Pancreas (tissue), 10 donors: ENCODE measurements at regions not wholly inside any gene's neighbourhood (a gene's known extent, or its start where the extent isn't known, plus 50 kb on each side); places are given as distances from the start of the nearest gene placed in this dataset.

ENCODE experiments used
- ATAC-seq, 4 donors: fragments of 200-7000 bp; cut with Tn5 transposase; one replicate each; pipeline versions ENCODE4 v1.8.0 to v1.9.1; 2020; ENCODE audit warnings: mild to moderate bottlenecking in 4 of 4, moderate library complexity in 4 of 4
- DNase-seq, 6 donors: peaks; one replicate each; pipeline ENCODE4 v3.0.0-alpha.2; 2020
- FAIRE-seq: peaks from 2 replicates; lab custom pipeline; 2012; peaks lifted over from hg19 to GRCh38; lab: Jason Lieb, UNC
- H3K27ac ChIP-seq, 4 donors: fragments of 200-600 bp; sonication (generic); 1 replicate in 3 of 4; 2 replicates in 1 of 4; pipeline versions ENCODE4 v1.5.0 to v1.8.0; 2020
- H3K27me3 ChIP-seq, 4 donors: fragments of 200-600 bp; one replicate each; pipeline ENCODE4 v1.8.0; 2021
- H3K36me3 ChIP-seq, 3 donors: fragments of 200-600 bp; sonication (generic) in 1 of 3; one replicate each; pipeline versions ENCODE4 v1.5.0 to v1.8.0; 2020 to 2021
- H3K4me1 ChIP-seq, 3 donors: fragments of 200-600 bp; one replicate each; pipeline ENCODE4 v1.8.0; 2021
- H3K4me3 ChIP-seq, 4 donors: fragments of 200-600 bp; sonication (generic) in 2 of 4; one replicate each; pipeline versions ENCODE4 v1.5.0 to v1.8.0; 2020 to 2021
- H3K9me3 ChIP-seq, 4 donors: fragments of 200-600 bp; one replicate each; pipeline ENCODE4 v1.8.0; 2021
- WGBS, 2 donors: extraction: QIAGEN DNeasy Blood & Tissue Kit; methylation state at CpG; one replicate each; pipeline ENCODE4 v1.1.7; 2013; 5-methylcytosine and 5-hydroxymethylcytosine counted together
- intact Hi-C, 3 donors: fragments of 100-400 bp; cut with DNase I; formaldehyde crosslinking; loops; one replicate each; pipeline versions ENCODE4 v1.11.1 to v1.14.2; 2022
- TF ChIP-seq, protein P1 (sequence below), 4 donors: fragments of 200-600 bp; sonication (generic) in 3 of 4; IDR thresholded peaks; one replicate each; pipeline versions ENCODE4 v1.5.0 to v1.8.0; 2021; ENCODE audit warnings: antibody characterized with exemption in 4 of 4
- donor health status: healthy with polysubstance abuse.
- donor health status: DM: no; HTN: no; CAD: no; lungs with moderate emphysema.
- donor health status: DM: no; HTN: no; CAD: no.
- donor health status: control.
- donor health status: control.
- donor health status: Bipolar disorder and iron deficiency.
- donor health status: DM: yes; HTN: yes; CAD: no.
- donor health status: DM: no; HTN: no; CAD: no.
- donor health status: DM: no; HTN: no; CAD: no.
- donor health status: DM: yes; HTN: yes; CAD: no.

DNA sequence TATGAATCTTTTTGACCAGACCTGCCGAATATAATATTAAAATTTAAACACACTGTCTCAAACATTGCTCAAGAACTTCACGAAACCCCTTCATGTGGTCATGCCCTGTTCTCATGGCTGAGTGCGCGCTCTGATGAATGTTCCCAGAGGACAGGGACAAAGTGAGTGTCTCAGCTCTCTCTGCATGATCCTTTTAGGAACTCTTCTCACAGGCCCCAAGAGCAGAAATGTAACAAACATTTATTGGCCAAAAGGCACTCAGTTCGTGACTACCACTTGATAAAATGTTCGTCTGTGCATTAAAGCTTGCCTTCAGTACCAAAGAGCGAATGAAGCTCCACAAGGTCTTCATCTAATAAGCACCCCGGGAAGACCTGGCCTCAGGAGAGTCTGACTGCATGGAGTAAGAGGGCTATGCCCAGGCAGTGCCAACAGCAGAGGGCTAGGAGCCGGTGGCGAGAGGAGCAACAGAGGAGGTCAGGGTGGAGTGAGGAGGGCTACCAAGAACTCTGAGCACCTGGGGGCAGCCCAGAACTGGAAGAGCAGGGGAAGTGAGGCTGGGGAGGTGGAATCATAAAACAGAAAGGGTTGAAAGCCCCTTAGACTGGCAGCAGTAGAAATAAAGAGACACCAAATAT lies 171.1 kb downstream of the RHOU start:
- H3K4me3 ChIP-seq, result no peak overlapping the region
- DNase-seq, result no peak
- peaks cover 7 to 13% (median 7%) of the 10 kb centered on the region in 3 donors for H3K4me1 ChIP-seq
- H3K27ac ChIP-seq, result no peak overlapping the region
- no peaks in the 10 kb centered on the region for H3K9me3 ChIP-seq
- intact Hi-C loops, result no loop called here
- WGBS, 2 donors, result 90 to 92% methylated on average over 10 of the region's 10 CpGs
- ATAC-seq, result no peak
- no peaks in the 10 kb centered on the region for H3K27me3 ChIP-seq
- TF ChIP-seq, protein P1, sequence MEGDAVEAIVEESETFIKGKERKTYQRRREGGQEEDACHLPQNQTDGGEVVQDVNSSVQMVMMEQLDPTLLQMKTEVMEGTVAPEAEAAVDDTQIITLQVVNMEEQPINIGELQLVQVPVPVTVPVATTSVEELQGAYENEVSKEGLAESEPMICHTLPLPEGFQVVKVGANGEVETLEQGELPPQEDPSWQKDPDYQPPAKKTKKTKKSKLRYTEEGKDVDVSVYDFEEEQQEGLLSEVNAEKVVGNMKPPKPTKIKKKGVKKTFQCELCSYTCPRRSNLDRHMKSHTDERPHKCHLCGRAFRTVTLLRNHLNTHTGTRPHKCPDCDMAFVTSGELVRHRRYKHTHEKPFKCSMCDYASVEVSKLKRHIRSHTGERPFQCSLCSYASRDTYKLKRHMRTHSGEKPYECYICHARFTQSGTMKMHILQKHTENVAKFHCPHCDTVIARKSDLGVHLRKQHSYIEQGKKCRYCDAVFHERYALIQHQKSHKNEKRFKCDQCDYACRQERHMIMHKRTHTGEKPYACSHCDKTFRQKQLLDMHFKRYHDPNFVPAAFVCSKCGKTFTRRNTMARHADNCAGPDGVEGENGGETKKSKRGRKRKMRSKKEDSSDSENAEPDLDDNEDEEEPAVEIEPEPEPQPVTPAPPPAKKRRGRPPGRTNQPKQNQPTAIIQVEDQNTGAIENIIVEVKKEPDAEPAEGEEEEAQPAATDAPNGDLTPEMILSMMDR (IDR thresholded peaks at IDR 0.05), result no peak
- no peak for FAIRE-seq
- no peaks in the 10 kb centered on the region for H3K36me3 ChIP-seq

DNA sequence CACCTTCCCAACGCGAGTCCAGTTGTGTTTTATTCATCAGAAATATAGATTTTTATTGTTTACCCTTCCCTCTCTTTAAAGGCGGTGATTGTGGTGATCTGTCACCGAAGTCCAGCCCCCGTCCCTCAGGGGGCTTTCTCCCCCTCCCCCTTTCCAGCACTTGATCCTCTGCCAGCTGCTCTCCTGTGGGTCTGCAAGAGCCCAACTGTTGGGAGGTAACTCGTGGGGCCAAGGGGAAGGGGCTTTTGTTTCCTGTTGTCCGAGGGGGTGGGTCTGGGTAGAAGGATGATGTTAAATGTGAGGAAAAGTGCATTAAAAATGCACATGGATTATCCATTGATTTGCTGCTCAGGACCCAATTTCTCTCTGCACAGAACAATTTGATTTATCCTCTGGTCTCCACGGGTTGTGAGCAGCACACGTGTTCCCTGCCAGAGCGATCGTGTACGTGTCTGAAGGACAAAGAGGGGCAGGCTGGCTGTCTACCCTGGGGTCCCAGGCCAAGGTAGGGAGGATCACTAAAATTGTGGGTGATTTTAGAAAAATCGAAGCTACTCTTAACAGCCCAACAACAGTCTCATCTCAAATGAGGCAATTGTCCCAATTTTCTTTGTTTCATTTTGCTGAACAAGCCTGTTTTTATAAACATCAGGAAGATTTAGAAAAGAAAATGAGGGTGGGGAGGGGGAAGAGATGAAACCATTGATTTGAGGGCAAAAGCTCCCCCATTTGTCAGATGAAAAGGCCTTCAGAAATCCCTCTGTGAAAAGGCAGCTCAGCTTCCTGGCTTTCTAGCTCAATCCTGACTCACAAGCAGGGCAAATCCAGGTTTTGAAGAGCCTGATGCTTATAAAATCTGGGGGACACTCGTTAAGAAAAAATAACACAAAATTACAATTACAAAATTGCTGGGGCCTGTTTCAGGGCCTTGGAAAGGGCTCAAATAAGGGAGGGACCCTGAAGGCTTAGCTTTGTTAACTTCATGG lies 176.2 kb downstream of the RHOU start:
- H3K27ac ChIP-seq, result no peak overlapping the region
- no peaks in the 10 kb centered on the region for H3K4me1 ChIP-seq
- no peaks in the 10 kb centered on the region for H3K36me3 ChIP-seq
- no peak for FAIRE-seq
- no peaks in the 10 kb centered on the region for H3K9me3 ChIP-seq
- WGBS, 2 donors, result 67 to 69% methylated on average over 14 of the region's 14 CpGs
- TF ChIP-seq, protein P1 (IDR thresholded peaks at IDR 0.05), result no peak
- ATAC-seq, result no peak
- no peak overlapping the region for H3K4me3 ChIP-seq
- no peak for DNase-seq
- no peaks in the 10 kb centered on the region for H3K27me3 ChIP-seq
- intact Hi-C loops, result no loop called here

DNA sequence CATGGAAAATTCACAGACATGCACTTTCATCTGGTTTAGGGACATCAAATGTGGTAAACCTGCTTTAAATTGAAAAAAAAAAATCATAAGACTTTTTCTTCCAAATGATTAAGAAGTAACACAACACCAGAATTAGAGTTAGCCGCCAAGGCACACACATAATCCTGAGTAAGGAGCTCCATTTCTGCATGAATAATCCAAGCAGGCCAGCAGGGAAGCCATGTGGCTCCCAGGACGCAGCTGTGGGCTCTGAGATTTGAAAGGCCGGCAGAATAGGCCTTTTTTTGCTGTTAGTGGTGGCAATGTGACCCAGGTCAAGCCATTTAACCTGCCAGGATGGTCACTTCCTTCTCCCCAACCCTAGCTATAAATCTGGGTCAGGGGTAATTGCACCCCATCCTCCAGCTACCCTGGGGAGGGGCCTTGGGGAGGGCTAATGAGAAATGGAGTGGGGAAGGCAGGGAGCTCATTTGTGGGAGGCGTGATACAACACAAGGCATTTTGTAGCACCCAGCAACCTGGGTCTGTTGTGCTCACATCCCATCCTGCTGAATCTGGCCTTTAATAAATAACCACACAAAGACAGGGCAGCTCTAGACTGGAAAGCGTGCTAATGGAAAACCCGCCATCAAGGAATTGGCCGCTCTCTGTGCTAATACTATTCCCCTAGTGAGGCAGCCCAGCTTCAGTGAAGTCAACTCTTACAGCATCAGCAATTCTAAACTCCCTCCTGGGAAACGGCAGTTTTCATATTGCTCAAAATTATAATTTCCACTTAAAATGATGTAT lies 178.5 kb downstream of the RHOU start:
- no peaks in the 10 kb centered on the region for H3K4me1 ChIP-seq
- no peak overlapping the region for H3K27ac ChIP-seq
- FAIRE-seq, result no peak
- H3K27me3 ChIP-seq, result no peaks in the 10 kb centered on the region
- no peaks in the 10 kb centered on the region for H3K36me3 ChIP-seq
- DNase-seq, result no peak
- H3K4me3 ChIP-seq, result no peak overlapping the region
- intact Hi-C loops, result no loop called here
- ATAC-seq, result no peak
- 90 to 95% methylated on average over 8 of the region's 8 CpGs for WGBS, 2 donors
- H3K9me3 ChIP-seq, result no peaks in the 10 kb centered on the region
- TF ChIP-seq, protein P1 (IDR thresholded peaks at IDR 0.05), result no peak

DNA sequence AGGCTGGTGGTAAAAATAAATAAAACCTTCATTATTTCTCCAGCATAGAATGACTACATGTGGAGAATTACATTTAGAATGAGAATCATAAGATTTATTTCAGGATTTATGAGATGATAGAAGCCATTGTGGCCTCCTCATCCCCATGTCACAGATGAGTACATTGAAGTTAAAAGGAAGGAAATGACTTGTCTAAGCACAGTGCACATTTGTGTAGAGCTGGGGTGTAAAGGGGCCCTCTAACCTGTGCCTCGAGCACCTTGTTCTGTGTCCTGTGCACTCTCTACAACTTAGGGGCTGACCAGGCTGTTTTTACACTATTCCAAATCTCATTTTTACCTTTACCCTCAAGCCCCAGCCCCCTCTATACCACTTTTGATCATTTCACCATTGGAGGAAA lies 179.4 kb downstream of the RHOU start:
- H3K4me3 ChIP-seq, result no peak overlapping the region
- TF ChIP-seq, protein P1 (IDR thresholded peaks at IDR 0.05), result no peak
- H3K9me3 ChIP-seq, result no peaks in the 10 kb centered on the region
- no peaks in the 10 kb centered on the region for H3K4me1 ChIP-seq
- no peak for DNase-seq
- no peak overlapping the region for H3K27ac ChIP-seq
- no peak for FAIRE-seq
- H3K27me3 ChIP-seq, result no peaks in the 10 kb centered on the region
- WGBS, 2 donors, result 86 to 100% methylated on average over 1 of the region's 1 CpG
- ATAC-seq, result no peak
- H3K36me3 ChIP-seq, result no peaks in the 10 kb centered on the region
- intact Hi-C loops, result no loop called here
